ENCODE measurements at regions not wholly inside any gene's neighbourhood (a gene's known extent, or its start where the extent isn't known, plus 50 kb on each side); places are given as distances from the start of the nearest gene placed in this dataset.

- H3K36me3 ChIP-seq: no peaks in the 10 kb centered on the region
- peaks cover 6% of the 10 kb centered on the region for H3K4me1 ChIP-seq (ENCODE audit: low read depth)
- no peak for TF ChIP-seq CTCF (IDR thresholded peaks at IDR 0.05; ENCODE audit: low read depth, low read length)
- H3K9me3 ChIP-seq (ENCODE audit: low read depth): no peaks in the 10 kb centered on the region
- DNase-seq (ENCODE audit: low read depth in 1 of 2, low spot score in 1 of 2): no peak
- no peak overlapping the region for H3K4me3 ChIP-seq
- no peak overlapping the region for H3K27ac ChIP-seq
- H3K27me3 ChIP-seq: no peaks in the 10 kb centered on the region
Observed at GRCh38 chr3:193048127-193048526, 130.5 kb upstream of the MB21D2 start.

- peaks cover 6% of the 10 kb centered on the region for H3K4me1 ChIP-seq (ENCODE audit: low read depth)
- no peak for TF ChIP-seq CTCF (IDR thresholded peaks at IDR 0.05; ENCODE audit: low read depth, low read length)
- no peak for DNase-seq (ENCODE audit: low read depth in 1 of 2, low spot score in 1 of 2)
- no peak overlapping the region for H3K4me3 ChIP-seq
- no peak overlapping the region for H3K27ac ChIP-seq
- no peaks in the 10 kb centered on the region for H3K27me3 ChIP-seq
- no peaks in the 10 kb centered on the region for H3K9me3 ChIP-seq (ENCODE audit: low read depth)
- no peaks in the 10 kb centered on the region for H3K36me3 ChIP-seq
Observed at GRCh38 chr3:193049935-193050334, 132.3 kb upstream of the MB21D2 start.

GRCh38 chr3:193051314-193051713 lies 133.7 kb upstream of the MB21D2 start:
- TF ChIP-seq CTCF (IDR thresholded peaks at IDR 0.05; ENCODE audit: low read depth, low read length): no peak
- H3K9me3 ChIP-seq (ENCODE audit: low read depth): no peaks in the 10 kb centered on the region
- H3K27me3 ChIP-seq: no peaks in the 10 kb centered on the region
- no peak for DNase-seq (ENCODE audit: low read depth in 1 of 2, low spot score in 1 of 2)
- peaks cover 2% of the 10 kb centered on the region for H3K4me1 ChIP-seq (ENCODE audit: low read depth)
- no peak overlapping the region for H3K27ac ChIP-seq
- H3K4me3 ChIP-seq: no peak overlapping the region
- no peaks in the 10 kb centered on the region for H3K36me3 ChIP-seq

- H3K4me1 ChIP-seq (ENCODE audit: low read depth): peaks cover 8% of the 10 kb centered on the region
- no peaks in the 10 kb centered on the region for H3K9me3 ChIP-seq (ENCODE audit: low read depth)
- no peak overlapping the region for H3K4me3 ChIP-seq
- DNase-seq (ENCODE audit: low read depth in 1 of 2, low spot score in 1 of 2): peak in 1 of 2 donors; percentile 31
- H3K27me3 ChIP-seq: no peaks in the 10 kb centered on the region
- H3K36me3 ChIP-seq: no peaks in the 10 kb centered on the region
- TF ChIP-seq CTCF (IDR thresholded peaks at IDR 0.05; ENCODE audit: low read depth, low read length): no peak
- no peak overlapping the region for H3K27ac ChIP-seq
Observed at GRCh38 chr3:193052354-193053045, 134.8 kb upstream of the MB21D2 start.

- H3K4me3 ChIP-seq: no peak overlapping the region
- peak in 1 of 2 donors; percentile 18 for DNase-seq (ENCODE audit: low read depth in 1 of 2, low spot score in 1 of 2)
- H3K36me3 ChIP-seq: no peaks in the 10 kb centered on the region
- no peak for TF ChIP-seq CTCF (IDR thresholded peaks at IDR 0.05; ENCODE audit: low read depth, low read length)
- H3K4me1 ChIP-seq (ENCODE audit: low read depth): peaks cover 11% of the 10 kb centered on the region
- no peaks in the 10 kb centered on the region for H3K9me3 ChIP-seq (ENCODE audit: low read depth)
- no peak overlapping the region for H3K27ac ChIP-seq
- H3K27me3 ChIP-seq: no peaks in the 10 kb centered on the region
Observed at GRCh38 chr3:193053046-193053435, 135.4 kb upstream of the MB21D2 start.
